Erythroblast (primary cell): ENCODE measurements at regions not wholly inside any gene's neighbourhood (a gene's known extent, or its start where the extent isn't known, plus 50 kb on each side); places are given as distances from the start of the nearest gene placed in this dataset.

Experiments used
- GATA1 ChIP-seq: IDR thresholded peaks from 2 replicates; pipeline ENCODE4 v1.6.1; 2011; ENCODE audit warnings: low read depth, mild to moderate bottlenecking, control low read depth, low read length, moderate library complexity
- POLR2A ChIP-seq: IDR thresholded peaks from 2 replicates; pipeline ENCODE4 v1.6.1; 2011; ENCODE audit warnings: mild to moderate bottlenecking, low read length

DNA sequence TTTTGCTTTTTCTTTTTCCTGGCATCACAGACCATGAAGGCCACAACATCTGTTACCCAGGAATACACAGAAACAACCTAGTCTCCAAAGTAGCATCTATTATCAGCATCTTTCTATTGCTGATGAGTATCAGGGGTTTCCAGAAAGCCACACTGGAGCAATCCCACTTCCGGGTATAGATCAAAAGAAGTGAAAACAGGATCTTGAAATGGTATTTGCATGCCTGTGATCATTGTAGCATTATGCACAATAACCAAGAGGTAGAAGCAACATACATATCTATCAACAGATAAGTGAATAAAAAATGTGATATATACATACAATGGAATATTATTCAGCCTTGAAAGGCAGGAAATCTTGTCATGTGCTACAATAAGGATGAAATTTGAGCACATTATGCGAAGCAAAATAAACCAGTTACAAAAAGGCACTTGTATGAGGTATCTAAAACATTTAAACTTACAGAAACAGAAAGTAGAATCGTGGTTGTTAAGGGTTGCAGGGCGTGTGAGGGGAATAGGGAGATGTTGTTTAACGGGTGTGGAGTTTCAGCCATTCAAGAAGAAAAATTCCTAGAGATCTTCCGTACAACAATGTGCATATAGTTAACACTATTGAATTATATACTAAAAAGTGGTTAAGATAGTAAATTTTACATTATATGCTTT, 115.1 kb downstream of the KCNE4 start:
- TF ChIP-seq POLR2A (no peak), GATA1 (no peak)
